ENCODE measurements at regions not wholly inside any gene's neighbourhood (a gene's known extent, or its start where the extent isn't known, plus 50 kb on each side); places are given as distances from the start of the nearest gene placed in this dataset.

GRCh38 chr11:115926138-115926537, 421.9 kb upstream of the CADM1 start:
- TF ChIP-seq NFIC (IDR thresholded peaks at IDR 0.05; ENCODE audit: borderline replicate concordance) (no peak), MXI1 (IDR thresholded peaks at IDR 0.05; ENCODE audit: low read depth, low read length) (no peak), MAX (IDR thresholded peaks at IDR 0.05; ENCODE audit: low read depth) (no peak), RFX5 (IDR thresholded peaks at IDR 0.05; ENCODE audit: low read length) (no peak), YY1 (IDR thresholded peaks at IDR 0.05; ENCODE audit: low read depth) (no peak), FOSL2 (IDR thresholded peaks at IDR 0.05; ENCODE audit: borderline replicate concordance, low read depth) (no peak)
- no peak for DNase-seq
- Histone ChIP-seq H3F3A (replicated peaks; ENCODE audit: insufficient read depth) (no peaks in the 10 kb centered on the region), H2AFZ (ENCODE audit: low read depth) (no peak overlapping the region), H3K4me2 (no peak overlapping the region), H4K20me1 (ENCODE audit: insufficient read depth) (no peaks in the 10 kb centered on the region), H3K4me1 (ENCODE audit: control insufficient read depth in 1 of 2, insufficient read depth in 2 of 2, low read depth in 1 of 2, low read length in 1 of 2) (peaks cover 0 to 30% of the 10 kb centered on the region in 2 experiments; a peak in 2 of 4 replicates), H3K27ac (ENCODE audit: low read depth in 2 of 2, low read length in 1 of 2) (no peak overlapping the region), H3K27me3 (ENCODE audit: insufficient read depth) (no peaks in the 10 kb centered on the region), H3K36me3 (replicated peaks in 1 of 2; ENCODE audit: control insufficient read depth in 1 of 2, insufficient read depth in 2 of 2, low read length in 1 of 2) (no peaks in the 10 kb centered on the region), H3K79me2 (ENCODE audit: insufficient read depth) (no peaks in the 10 kb centered on the region), H3K4me3 (ENCODE audit: low read depth in 2 of 2, low read length in 1 of 2) (no peak overlapping the region), H3K9me3 (no peaks in the 10 kb centered on the region), H3K9ac (no peak overlapping the region), H3K9me2 (no peaks in the 10 kb centered on the region)
- ChIA-PET POLR2A (no interaction called here), CTCF (interaction anchor here (1.0 to 2.8 kb wide), 3 partner anchors 8 to 14 kb away, joined by 3 to 16 read pairs (median 4); no protein-coding TSS in a partner anchor)
- WGBS (ENCODE audit: low lambda C conversion rate): 49% methylated on average over 5 of the region's 5 CpGs

- Histone ChIP-seq H3K4me2 (no peak overlapping the region), H3F3A (replicated peaks; ENCODE audit: insufficient read depth) (no peaks in the 10 kb centered on the region), H4K20me1 (ENCODE audit: insufficient read depth) (no peaks in the 10 kb centered on the region), H3K4me1 (ENCODE audit: control insufficient read depth in 1 of 2, insufficient read depth in 2 of 2, low read depth in 1 of 2, low read length in 1 of 2) (peaks cover 0 to 25% of the 10 kb centered on the region in 2 experiments; a peak in 2 of 4 replicates), H3K4me3 (ENCODE audit: low read depth in 2 of 2, low read length in 1 of 2) (no peak overlapping the region), H3K9me3 (no peaks in the 10 kb centered on the region), H2AFZ (ENCODE audit: low read depth) (no peak overlapping the region), H3K27ac (ENCODE audit: low read depth in 2 of 2, low read length in 1 of 2) (no peak overlapping the region), H3K9me2 (no peaks in the 10 kb centered on the region), H3K27me3 (ENCODE audit: insufficient read depth) (no peaks in the 10 kb centered on the region), H3K9ac (no peak overlapping the region), H3K79me2 (ENCODE audit: insufficient read depth) (no peaks in the 10 kb centered on the region), H3K36me3 (replicated peaks in 1 of 2; ENCODE audit: control insufficient read depth in 1 of 2, insufficient read depth in 2 of 2, low read length in 1 of 2) (no peaks in the 10 kb centered on the region)
- WGBS (ENCODE audit: low lambda C conversion rate): 29% methylated on average over 3 of the region's 3 CpGs
- no peak for DNase-seq
- CTCF ChIA-PET: interaction anchor here (2.8 kb wide), 1 partner anchor 14 kb away, joined by 16 read pairs; no protein-coding TSS in a partner anchor
- no peak for TF ChIP-seq EZH2phosphoT487 (IDR thresholded peaks at IDR 0.05; ENCODE audit: borderline replicate concordance, low read depth)
- TF ChIP-seq FOXM1 (IDR thresholded peaks at IDR 0.05; ENCODE audit: low read depth): no peak
- no peak for TF ChIP-seq JUND (IDR thresholded peaks at IDR 0.05)
- TF ChIP-seq NRF1 (IDR thresholded peaks at IDR 0.05; ENCODE audit: low read depth, low read length): no peak
- TF ChIP-seq CHD2 (IDR thresholded peaks at IDR 0.05; ENCODE audit: low read length, partially characterized antibody): no peak
- TF ChIP-seq RFX5 (IDR thresholded peaks at IDR 0.05; ENCODE audit: low read length): no peak
- no peak for TF ChIP-seq REST (IDR thresholded peaks at IDR 0.05; ENCODE audit: low read depth, low read length)
- no peak for TF ChIP-seq SIN3A (IDR thresholded peaks at IDR 0.05; ENCODE audit: borderline replicate concordance, low read depth, low read length)
- no peak for TF ChIP-seq RAD21 (IDR thresholded peaks at IDR 0.05; ENCODE audit: low read length)
- TF ChIP-seq IRF3 (IDR thresholded peaks at IDR 0.05; ENCODE audit: low read depth, low read length): no peak
- no peak for TF ChIP-seq TAF1 (IDR thresholded peaks at IDR 0.05; ENCODE audit: borderline replicate concordance, low read depth, low read length)
- no peak for TF ChIP-seq GATA2 (CRISPR knock-in tag; IDR thresholded peaks at IDR 0.05)
- no peak for TF ChIP-seq MXI1 (IDR thresholded peaks at IDR 0.05; ENCODE audit: low read depth, low read length)
- POLR2A ChIA-PET: no interaction called here
These were observed 421.4 kb upstream of the CADM1 start for GRCh38 chr11:115925568-115926090.

Measured in SK-N-SH (cell line).